GM18520 (cell line): ENCODE measurements at regions not wholly inside any gene's neighbourhood (a gene's known extent, or its start where the extent isn't known, plus 50 kb on each side); places are given as distances from the start of the nearest gene placed in this dataset.
"Not testable (repeated sequence)": the region's sequence is repeated elsewhere in the genome, so short reads cannot be mapped to it uniquely, and the experiment has no call there.

Experiments
- ATAC-seq: cut with Tn5 transposase; IDR thresholded peaks from one replicate; pipeline ENCODE4 v1.9.1; 2021; ENCODE audit not compliant: unreplicated experiment

- no peak for ATAC-seq
Observed at GRCh38 chr12:79993106-79993862, 58.4 kb upstream of the PPP1R12A start.

GRCh38 chr12:79991586-79991985, 56.7 kb upstream of the PPP1R12A start:
- no peak for ATAC-seq

DNA sequence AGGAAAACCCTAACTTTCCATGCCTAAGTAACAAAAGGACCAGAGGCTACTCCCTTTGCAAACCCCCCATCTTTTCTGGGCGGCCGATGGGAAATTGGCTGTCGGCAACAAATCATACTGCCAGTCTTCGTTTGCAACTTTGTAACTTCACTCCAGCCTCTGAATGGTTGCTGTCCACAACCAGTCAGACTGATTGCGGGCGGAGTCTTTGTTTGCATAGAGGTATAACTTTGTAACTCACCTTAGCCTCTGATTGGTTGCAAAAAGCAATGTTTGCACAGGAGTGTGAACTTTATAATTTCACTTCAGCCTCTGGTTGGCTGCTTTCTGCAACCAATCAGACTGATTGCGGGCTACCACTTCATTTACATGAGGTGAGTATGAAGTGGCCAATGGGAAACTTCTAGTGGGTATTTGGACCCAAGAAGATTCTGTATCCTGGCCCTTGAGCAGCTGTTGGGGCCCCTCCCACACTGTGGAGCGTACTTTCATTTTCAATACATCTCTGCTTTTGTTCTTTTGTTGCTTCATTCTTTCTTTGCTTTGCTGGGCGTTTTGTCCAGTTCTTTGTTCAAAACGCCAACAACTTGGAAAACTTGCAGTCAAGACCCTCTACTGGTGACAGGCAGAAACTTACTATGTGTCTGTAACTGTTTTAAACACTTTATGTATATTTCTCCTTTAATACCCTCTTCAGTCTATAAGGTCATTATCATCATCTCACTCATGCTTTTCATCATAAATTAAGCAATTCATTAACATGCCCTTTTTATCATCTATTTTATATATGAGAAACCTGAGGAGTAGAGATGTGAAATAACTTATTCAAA, 55.8 kb upstream of the PPP1R12A start:
- ATAC-seq, result not testable (repeated sequence)

- ATAC-seq, result no peak
Observed at GRCh38 chr12:79988368-79988767, 53.5 kb upstream of the PPP1R12A start.

DNA sequence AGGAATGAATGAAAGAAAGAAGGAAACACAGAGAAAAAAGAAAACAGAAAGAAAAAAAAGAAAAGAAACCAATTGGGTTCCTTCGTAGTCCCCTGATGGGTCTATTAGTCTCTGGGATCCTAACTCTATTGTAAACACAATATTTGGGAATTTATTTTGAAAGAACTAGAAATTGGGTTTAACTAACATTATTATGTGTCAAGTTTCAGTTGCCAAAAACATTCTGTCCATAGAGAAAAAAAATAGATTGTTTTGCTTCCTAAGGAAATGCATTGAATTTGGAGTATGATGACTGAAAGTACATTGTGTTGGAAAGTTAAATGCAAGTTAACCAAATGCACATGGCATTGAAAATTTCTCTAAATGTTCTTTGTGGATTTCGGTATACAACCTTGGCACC, 52.8 kb upstream of the PPP1R12A start:
- ATAC-seq, result no peak
